Right renal pelvis (tissue), 4 donors: ENCODE measurements at regions not wholly inside any gene's neighbourhood (a gene's known extent, or its start where the extent isn't known, plus 50 kb on each side); places are given as distances from the start of the nearest gene placed in this dataset.
"Not testable (repeated sequence)": the region's sequence is repeated elsewhere in the genome, so short reads cannot be mapped to it uniquely, and the experiment has no call there.

Experiments used
- DNase-seq, 4 donors: peaks; one replicate each; pipeline ENCODE4 v3.0.0-alpha.2; 2013; ENCODE audit warnings: low read depth in 4 of 4, low spot score in 3 of 4, missing footprints in 1 of 4

- no peak for DNase-seq
These were observed 129.8 kb downstream of the BCL2L11 start for GRCh38 chr2:111250448-111251030.

GRCh38 chr2:111251711-111252110, 131.0 kb downstream of the BCL2L11 start:
- DNase-seq: no peak

- no peak for DNase-seq
These were observed 131.7 kb downstream of the BCL2L11 start for GRCh38 chr2:111252436-111252835.

- not testable (repeated sequence) for DNase-seq
These were observed 134.2 kb downstream of the BCL2L11 start for GRCh38 chr2:111254916-111255315.

- not testable (repeated sequence) for DNase-seq
These were observed 135.9 kb downstream of the BCL2L11 start for GRCh38 chr2:111256628-111257027.

- DNase-seq: not testable (repeated sequence)
These were observed 136.9 kb downstream of the BCL2L11 start for GRCh38 chr2:111257607-111258006.

GRCh38 chr2:111258318-111258717, 137.6 kb downstream of the BCL2L11 start:
- DNase-seq: not testable (repeated sequence)

- not testable (repeated sequence) for DNase-seq
These were observed 142.1 kb downstream of the BCL2L11 start for GRCh38 chr2:111262627-111263379.

GRCh38 chr2:111263380-111264017, 142.8 kb downstream of the BCL2L11 start:
- not testable (repeated sequence) for DNase-seq

GRCh38 chr2:111264956-111265355, 144.2 kb downstream of the BCL2L11 start:
- DNase-seq: not testable (repeated sequence)

GRCh38 chr2:111266556-111266955, 145.8 kb downstream of the BCL2L11 start:
- DNase-seq: not testable (repeated sequence)

- DNase-seq: not testable (repeated sequence)
These were observed 146.3 kb downstream of the BCL2L11 start for GRCh38 chr2:111267038-111267437.

GRCh38 chr2:111269761-111270323, 149.1 kb downstream of the BCL2L11 start:
- DNase-seq: not testable (repeated sequence)

GRCh38 chr2:111270569-111270968, 149.9 kb downstream of the BCL2L11 start:
- not testable (repeated sequence) for DNase-seq

- not testable (repeated sequence) for DNase-seq
These were observed 151.1 kb downstream of the BCL2L11 start for GRCh38 chr2:111271647-111272304.

- DNase-seq: not testable (repeated sequence)
These were observed 152.3 kb downstream of the BCL2L11 start for GRCh38 chr2:111273007-111273406.

- not testable (repeated sequence) for DNase-seq
These were observed 154.5 kb downstream of the BCL2L11 start for GRCh38 chr2:111275047-111275853.

- DNase-seq: not testable (repeated sequence)
These were observed 155.1 kb downstream of the BCL2L11 start for GRCh38 chr2:111275854-111276171.

- not testable (repeated sequence) for DNase-seq
These were observed 157.4 kb downstream of the BCL2L11 start for GRCh38 chr2:111278133-111278532.

- not testable (repeated sequence) for DNase-seq
These were observed 160.1 kb downstream of the BCL2L11 start for GRCh38 chr2:111280709-111281286.
